ENCODE measurements at regions not wholly inside any gene's neighbourhood (a gene's known extent, or its start where the extent isn't known, plus 50 kb on each side); places are given as distances from the start of the nearest gene placed in this dataset.

- H3K27me3 ChIP-seq (ENCODE audit: insufficient read depth, low read length, poor library complexity) = no peaks in the 10 kb centered on the region
- H3K4me2 ChIP-seq (ENCODE audit: low read length) = no peak overlapping the region
- no peak overlapping the region for H4K8ac ChIP-seq (ENCODE audit: low read depth, low read length)
- H3K18ac ChIP-seq (ENCODE audit: low read length) = no peak overlapping the region
- no peak overlapping the region for H3K23ac ChIP-seq (ENCODE audit: low read length)
- no peak overlapping the region for H3K9ac ChIP-seq (ENCODE audit: low read length)
- H3K4me3 ChIP-seq (ENCODE audit: low read length) = no peak overlapping the region
- no peak overlapping the region for H2BK5ac ChIP-seq (ENCODE audit: low read length)
- H3K4ac ChIP-seq (ENCODE audit: low read depth, low read length) = no peak overlapping the region
- no peak for DNase-seq
- no peak overlapping the region for H4K5ac ChIP-seq (ENCODE audit: low read length)
- no peaks in the 10 kb centered on the region for H3K79me1 ChIP-seq (ENCODE audit: low read length)
- no CpG with 5 or more reads among the region's 6 CpGs for WGBS (ENCODE audit: extremely low coverage, insufficient coverage, low lambda C conversion rate)
- H3K36me3 ChIP-seq (ENCODE audit: control insufficient read depth, insufficient read depth, low read length) = no peaks in the 10 kb centered on the region
- no peaks in the 10 kb centered on the region for H3K4me1 ChIP-seq (ENCODE audit: control insufficient read depth, low read depth, low read length)
- H3K79me2 ChIP-seq (ENCODE audit: control insufficient read depth, insufficient read depth, low read length) = no peaks in the 10 kb centered on the region
- H3K56ac ChIP-seq (ENCODE audit: low read length) = no peak overlapping the region
- H2BK120ac ChIP-seq (ENCODE audit: low read depth, low read length) = no peak overlapping the region
- H3K27ac ChIP-seq (ENCODE audit: low read depth, low read length) = no peak overlapping the region
- no peak overlapping the region for H2BK15ac ChIP-seq (replicated peaks; ENCODE audit: low read depth)
- no peak overlapping the region for H2AK5ac ChIP-seq (ENCODE audit: low read length)
These were observed 250.5 kb upstream of the POGK start for GRCh38 chr1:166588741-166589140.

- H3K9ac ChIP-seq (ENCODE audit: low read length) = no peak overlapping the region
- H3K79me2 ChIP-seq (ENCODE audit: control insufficient read depth, insufficient read depth, low read length) = no peaks in the 10 kb centered on the region
- no peak overlapping the region for H3K56ac ChIP-seq (ENCODE audit: low read length)
- WGBS (ENCODE audit: extremely low coverage, insufficient coverage, low lambda C conversion rate) = no CpG with 5 or more reads among the region's 2 CpGs
- H3K27me3 ChIP-seq (ENCODE audit: insufficient read depth, low read length, poor library complexity) = no peaks in the 10 kb centered on the region
- H2BK120ac ChIP-seq (ENCODE audit: low read depth, low read length) = no peak overlapping the region
- no peak overlapping the region for H3K18ac ChIP-seq (ENCODE audit: low read length)
- no peak overlapping the region for H4K8ac ChIP-seq (ENCODE audit: low read depth, low read length)
- H2BK15ac ChIP-seq (replicated peaks; ENCODE audit: low read depth) = no peak overlapping the region
- no peak for DNase-seq
- no peak overlapping the region for H3K4ac ChIP-seq (ENCODE audit: low read depth, low read length)
- H2BK5ac ChIP-seq (ENCODE audit: low read length) = no peak overlapping the region
- H3K4me1 ChIP-seq (ENCODE audit: control insufficient read depth, low read depth, low read length) = no peaks in the 10 kb centered on the region
- no peaks in the 10 kb centered on the region for H3K79me1 ChIP-seq (ENCODE audit: low read length)
- H3K27ac ChIP-seq (ENCODE audit: low read depth, low read length) = no peak overlapping the region
- no peak overlapping the region for H3K4me2 ChIP-seq (ENCODE audit: low read length)
- no peak overlapping the region for H2AK5ac ChIP-seq (ENCODE audit: low read length)
- no peaks in the 10 kb centered on the region for H3K36me3 ChIP-seq (ENCODE audit: control insufficient read depth, insufficient read depth, low read length)
- H4K5ac ChIP-seq (ENCODE audit: low read length) = no peak overlapping the region
- no peak overlapping the region for H3K4me3 ChIP-seq (ENCODE audit: low read length)
- no peak overlapping the region for H3K23ac ChIP-seq (ENCODE audit: low read length)
These were observed 249.1 kb upstream of the POGK start for GRCh38 chr1:166590161-166590560.

DNA sequence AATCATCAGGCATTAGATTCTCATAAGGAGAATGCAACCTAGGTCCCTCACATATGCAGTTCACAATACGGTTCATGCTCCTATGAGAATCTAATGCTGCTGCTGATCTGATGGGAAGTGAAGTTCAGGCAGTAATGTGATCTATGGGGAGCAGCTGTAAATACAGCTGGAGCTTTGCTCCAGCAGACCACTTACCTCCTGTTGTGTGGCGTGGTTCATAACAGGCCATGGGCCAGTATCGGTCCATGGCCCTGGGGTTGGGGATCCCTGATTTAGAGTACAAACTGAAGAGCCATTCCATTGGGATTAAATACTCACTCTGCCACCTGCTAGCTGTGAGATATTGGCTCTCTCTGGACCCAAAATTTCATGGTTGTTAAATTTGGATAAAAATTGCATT lies 244.6 kb upstream of the POGK start:
- no peak overlapping the region for H3K18ac ChIP-seq (ENCODE audit: low read length)
- no CpG with 5 or more reads among the region's 3 CpGs for WGBS (ENCODE audit: extremely low coverage, insufficient coverage, low lambda C conversion rate)
- no peak overlapping the region for H2AK5ac ChIP-seq (ENCODE audit: low read length)
- H3K9ac ChIP-seq (ENCODE audit: low read length) = no peak overlapping the region
- DNase-seq = no peak
- H3K27me3 ChIP-seq (ENCODE audit: insufficient read depth, low read length, poor library complexity) = no peaks in the 10 kb centered on the region
- H3K56ac ChIP-seq (ENCODE audit: low read length) = no peak overlapping the region
- no peak overlapping the region for H2BK5ac ChIP-seq (ENCODE audit: low read length)
- H3K79me2 ChIP-seq (ENCODE audit: control insufficient read depth, insufficient read depth, low read length) = no peaks in the 10 kb centered on the region
- H3K4me2 ChIP-seq (ENCODE audit: low read length) = no peak overlapping the region
- no peak overlapping the region for H2BK120ac ChIP-seq (ENCODE audit: low read depth, low read length)
- no peak overlapping the region for H3K23ac ChIP-seq (ENCODE audit: low read length)
- H3K4me1 ChIP-seq (ENCODE audit: control insufficient read depth, low read depth, low read length) = no peaks in the 10 kb centered on the region
- H3K4ac ChIP-seq (ENCODE audit: low read depth, low read length) = no peak overlapping the region
- no peak overlapping the region for H3K27ac ChIP-seq (ENCODE audit: low read depth, low read length)
- no peaks in the 10 kb centered on the region for H3K79me1 ChIP-seq (ENCODE audit: low read length)
- no peak overlapping the region for H4K8ac ChIP-seq (ENCODE audit: low read depth, low read length)
- H3K36me3 ChIP-seq (ENCODE audit: control insufficient read depth, insufficient read depth, low read length) = no peaks in the 10 kb centered on the region
- H4K5ac ChIP-seq (ENCODE audit: low read length) = no peak overlapping the region
- no peak overlapping the region for H2BK15ac ChIP-seq (replicated peaks; ENCODE audit: low read depth)
- no peak overlapping the region for H3K4me3 ChIP-seq (ENCODE audit: low read length)

- no peaks in the 10 kb centered on the region for H3K79me2 ChIP-seq (ENCODE audit: control insufficient read depth, insufficient read depth, low read length)
- H2BK120ac ChIP-seq (ENCODE audit: low read depth, low read length) = no peak overlapping the region
- H2AK5ac ChIP-seq (ENCODE audit: low read length) = no peak overlapping the region
These were observed 241.8 kb upstream of the POGK start for GRCh38 chr1:166597516-166597915.

DNA sequence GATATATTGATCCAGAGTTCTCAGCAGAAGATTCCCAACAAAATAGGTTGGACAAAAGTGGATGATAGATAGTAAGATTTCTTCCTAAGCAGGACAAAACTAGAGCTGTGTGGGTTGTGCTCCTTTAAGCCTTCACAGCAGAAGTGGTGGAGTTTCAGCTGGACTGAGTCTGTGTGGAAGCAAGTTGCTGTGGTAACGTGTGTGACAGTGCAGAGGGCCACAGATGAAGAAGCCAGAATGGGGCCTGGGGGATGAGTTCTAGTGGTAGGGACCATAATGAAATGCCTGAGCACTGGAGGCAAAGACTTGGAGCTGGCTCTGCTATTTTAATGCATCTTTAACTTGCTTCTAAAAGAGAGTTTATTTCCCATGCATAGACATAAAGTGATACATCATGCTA lies 238.7 kb upstream of the POGK start:
- H3K27ac ChIP-seq (ENCODE audit: low read depth, low read length) = no peak overlapping the region
- H2AK5ac ChIP-seq (ENCODE audit: low read length) = no peak overlapping the region
- no peak overlapping the region for H3K56ac ChIP-seq (ENCODE audit: low read length)
- no CpG with 5 or more reads among the region's 1 CpG for WGBS (ENCODE audit: extremely low coverage, insufficient coverage, low lambda C conversion rate)
- no peak overlapping the region for H3K4me3 ChIP-seq (ENCODE audit: low read length)
- no peak overlapping the region for H4K8ac ChIP-seq (ENCODE audit: low read depth, low read length)
- no peak for DNase-seq
- H3K9ac ChIP-seq (ENCODE audit: low read length) = no peak overlapping the region
- H2BK120ac ChIP-seq (ENCODE audit: low read depth, low read length) = no peak overlapping the region
- no peak overlapping the region for H2BK15ac ChIP-seq (replicated peaks; ENCODE audit: low read depth)
- H3K27me3 ChIP-seq (ENCODE audit: insufficient read depth, low read length, poor library complexity) = no peaks in the 10 kb centered on the region
- H3K79me1 ChIP-seq (ENCODE audit: low read length) = no peaks in the 10 kb centered on the region
- no peak overlapping the region for H4K5ac ChIP-seq (ENCODE audit: low read length)
- no peak overlapping the region for H3K4me2 ChIP-seq (ENCODE audit: low read length)
- no peak overlapping the region for H3K18ac ChIP-seq (ENCODE audit: low read length)
- H3K36me3 ChIP-seq (ENCODE audit: control insufficient read depth, insufficient read depth, low read length) = no peaks in the 10 kb centered on the region
- no peak overlapping the region for H3K4ac ChIP-seq (ENCODE audit: low read depth, low read length)
- H3K4me1 ChIP-seq (ENCODE audit: control insufficient read depth, low read depth, low read length) = no peaks in the 10 kb centered on the region
- no peaks in the 10 kb centered on the region for H3K79me2 ChIP-seq (ENCODE audit: control insufficient read depth, insufficient read depth, low read length)
- no peak overlapping the region for H2BK5ac ChIP-seq (ENCODE audit: low read length)
- no peak overlapping the region for H3K23ac ChIP-seq (ENCODE audit: low read length)

More at GRCh38 chr1:166597516-166597915, 241.8 kb upstream of the POGK start:
- H3K4me1 ChIP-seq (ENCODE audit: control insufficient read depth, low read depth, low read length) = no peaks in the 10 kb centered on the region
- H3K4me2 ChIP-seq (ENCODE audit: low read length) = no peak overlapping the region
- H3K27ac ChIP-seq (ENCODE audit: low read depth, low read length) = no peak overlapping the region
- H3K23ac ChIP-seq (ENCODE audit: low read length) = no peak overlapping the region
- no peak overlapping the region for H3K56ac ChIP-seq (ENCODE audit: low read length)
- H3K79me1 ChIP-seq (ENCODE audit: low read length) = no peaks in the 10 kb centered on the region
- no peaks in the 10 kb centered on the region for H3K27me3 ChIP-seq (ENCODE audit: insufficient read depth, low read length, poor library complexity)
- no peaks in the 10 kb centered on the region for H3K36me3 ChIP-seq (ENCODE audit: control insufficient read depth, insufficient read depth, low read length)
- H4K8ac ChIP-seq (ENCODE audit: low read depth, low read length) = no peak overlapping the region
- H3K9ac ChIP-seq (ENCODE audit: low read length) = no peak overlapping the region
- no peak for DNase-seq
- H3K4me3 ChIP-seq (ENCODE audit: low read length) = no peak overlapping the region
- no peak overlapping the region for H3K4ac ChIP-seq (ENCODE audit: low read depth, low read length)
- H2BK15ac ChIP-seq (replicated peaks; ENCODE audit: low read depth) = no peak overlapping the region
- no peak overlapping the region for H2BK5ac ChIP-seq (ENCODE audit: low read length)
- H3K18ac ChIP-seq (ENCODE audit: low read length) = no peak overlapping the region
- H4K5ac ChIP-seq (ENCODE audit: low read length) = no peak overlapping the region

GRCh38 chr1:166601650-166602278 lies 237.5 kb upstream of the POGK start:
- no CpG with 5 or more reads among the region's 5 CpGs for WGBS (ENCODE audit: extremely low coverage, insufficient coverage, low lambda C conversion rate)
- no peaks in the 10 kb centered on the region for H3K27me3 ChIP-seq (ENCODE audit: insufficient read depth, low read length, poor library complexity)
- H3K36me3 ChIP-seq (ENCODE audit: control insufficient read depth, insufficient read depth, low read length) = no peaks in the 10 kb centered on the region
- H3K4me2 ChIP-seq (ENCODE audit: low read length) = no peak overlapping the region
- no peaks in the 10 kb centered on the region for H3K4me1 ChIP-seq (ENCODE audit: control insufficient read depth, low read depth, low read length)
- no peak overlapping the region for H4K5ac ChIP-seq (ENCODE audit: low read length)
- H3K4ac ChIP-seq (ENCODE audit: low read depth, low read length) = no peak overlapping the region
- no peak for DNase-seq
- H3K18ac ChIP-seq (ENCODE audit: low read length) = no peak overlapping the region
- H3K4me3 ChIP-seq (ENCODE audit: low read length) = no peak overlapping the region
- no peak overlapping the region for H2BK120ac ChIP-seq (ENCODE audit: low read depth, low read length)
- H3K27ac ChIP-seq (ENCODE audit: low read depth, low read length) = no peak overlapping the region
- no peak overlapping the region for H2AK5ac ChIP-seq (ENCODE audit: low read length)
- no peak overlapping the region for H2BK15ac ChIP-seq (replicated peaks; ENCODE audit: low read depth)
- H3K79me1 ChIP-seq (ENCODE audit: low read length) = no peaks in the 10 kb centered on the region
- no peak overlapping the region for H3K9ac ChIP-seq (ENCODE audit: low read length)
- no peaks in the 10 kb centered on the region for H3K79me2 ChIP-seq (ENCODE audit: control insufficient read depth, insufficient read depth, low read length)
- H3K23ac ChIP-seq (ENCODE audit: low read length) = no peak overlapping the region
- H2BK5ac ChIP-seq (ENCODE audit: low read length) = no peak overlapping the region
- no peak overlapping the region for H4K8ac ChIP-seq (ENCODE audit: low read depth, low read length)
- H3K56ac ChIP-seq (ENCODE audit: low read length) = no peak overlapping the region
